ENCODE measurements at regions not wholly inside any gene's neighbourhood (a gene's known extent, or its start where the extent isn't known, plus 50 kb on each side); places are given as distances from the start of the nearest gene placed in this dataset.

DNA sequence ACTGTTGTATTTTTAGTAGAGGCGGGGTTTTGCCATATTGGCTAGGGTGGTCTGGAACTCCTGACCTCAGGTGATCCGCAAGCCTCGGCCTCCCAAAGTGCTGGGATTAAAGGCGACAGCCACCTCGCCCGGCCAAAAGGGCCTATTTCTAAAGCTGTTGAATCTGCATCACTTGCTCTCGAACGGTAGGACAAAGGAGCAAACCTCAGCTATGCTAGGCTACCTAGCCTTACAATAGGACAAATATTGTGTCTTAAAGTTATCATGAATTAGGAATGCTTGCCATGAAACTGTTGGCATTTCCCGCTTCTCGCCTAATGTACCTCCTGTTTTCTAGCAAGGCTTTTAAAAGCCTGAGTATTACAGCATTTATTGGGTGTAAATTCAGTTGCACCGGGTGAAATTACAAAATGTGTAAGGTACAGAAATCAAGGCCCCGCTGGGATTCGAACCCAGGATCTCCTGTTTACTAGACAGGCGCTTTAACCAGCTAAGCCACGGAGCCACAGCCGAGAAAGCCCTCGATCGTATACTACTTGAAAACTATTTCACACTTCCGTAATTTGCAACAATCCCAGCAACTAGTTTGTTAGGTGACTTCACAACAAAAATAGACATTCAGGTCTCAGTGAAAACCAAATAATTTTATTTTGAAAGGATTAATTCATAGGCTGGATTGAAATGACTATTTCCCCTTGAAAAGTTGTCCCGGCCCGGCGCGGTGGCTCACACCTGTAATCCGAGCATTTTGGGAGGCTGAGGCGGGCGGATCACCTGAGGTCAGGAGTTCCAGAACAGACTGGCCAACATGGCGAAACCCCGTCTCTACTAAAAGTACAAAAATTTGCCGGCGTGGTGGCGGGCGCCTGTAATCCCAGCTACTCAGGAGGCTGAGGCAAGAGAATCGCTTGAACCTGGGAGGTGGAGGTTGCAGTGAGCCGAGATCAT lies 211.6 kb upstream of the ZNF184 start (continued):
- no peak for TF ChIP-seq ASH2L (IDR thresholded peaks at IDR 0.05; ENCODE audit: insufficient read length, low read depth, low read length)
- no peak for TF ChIP-seq LCORL (IDR thresholded peaks at IDR 0.05)
- TF ChIP-seq LCORL (CRISPR knock-in tag; IDR thresholded peaks at IDR 0.05): peak; percentile 37; the same call in 1 of the 2 replicates
- TF ChIP-seq JDP2 (CRISPR knock-in tag; IDR thresholded peaks at IDR 0.05; ENCODE audit: borderline replicate concordance): no peak
- TF ChIP-seq NFYC (CRISPR knock-in tag; IDR thresholded peaks at IDR 0.05): 0 out of 2 replicates have a peak, but pooled peaks have one; percentile 16
- TF ChIP-seq ZMYM2 (CRISPR knock-in tag; IDR thresholded peaks at IDR 0.05): 0 out of 2 replicates have a peak, but pooled peaks have one; percentile 42
- TF ChIP-seq, protein P1, sequence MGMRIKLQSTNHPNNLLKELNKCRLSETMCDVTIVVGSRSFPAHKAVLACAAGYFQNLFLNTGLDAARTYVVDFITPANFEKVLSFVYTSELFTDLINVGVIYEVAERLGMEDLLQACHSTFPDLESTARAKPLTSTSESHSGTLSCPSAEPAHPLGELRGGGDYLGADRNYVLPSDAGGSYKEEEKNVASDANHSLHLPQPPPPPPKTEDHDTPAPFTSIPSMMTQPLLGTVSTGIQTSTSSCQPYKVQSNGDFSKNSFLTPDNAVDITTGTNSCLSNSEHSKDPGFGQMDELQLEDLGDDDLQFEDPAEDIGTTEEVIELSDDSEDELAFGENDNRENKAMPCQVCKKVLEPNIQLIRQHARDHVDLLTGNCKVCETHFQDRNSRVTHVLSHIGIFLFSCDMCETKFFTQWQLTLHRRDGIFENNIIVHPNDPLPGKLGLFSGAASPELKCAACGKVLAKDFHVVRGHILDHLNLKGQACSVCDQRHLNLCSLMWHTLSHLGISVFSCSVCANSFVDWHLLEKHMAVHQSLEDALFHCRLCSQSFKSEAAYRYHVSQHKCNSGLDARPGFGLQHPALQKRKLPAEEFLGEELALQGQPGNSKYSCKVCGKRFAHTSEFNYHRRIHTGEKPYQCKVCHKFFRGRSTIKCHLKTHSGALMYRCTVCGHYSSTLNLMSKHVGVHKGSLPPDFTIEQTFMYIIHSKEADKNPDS (CRISPR knock-in tag; IDR thresholded peaks at IDR 0.05): peak; percentile 96
- TF ChIP-seq SAP130 (CRISPR knock-in tag; IDR thresholded peaks at IDR 0.05; ENCODE audit: low read depth): peak; percentile 56
- 0 out of 2 replicates have a peak, but pooled peaks have one; percentile 44 for TF ChIP-seq SALL2 (CRISPR knock-in tag; IDR thresholded peaks at IDR 0.05)
- 0 out of 2 replicates have a peak, but pooled peaks have one; percentile 22 for TF ChIP-seq ZBTB7B (CRISPR knock-in tag; IDR thresholded peaks at IDR 0.05)
- TF ChIP-seq, protein P2, sequence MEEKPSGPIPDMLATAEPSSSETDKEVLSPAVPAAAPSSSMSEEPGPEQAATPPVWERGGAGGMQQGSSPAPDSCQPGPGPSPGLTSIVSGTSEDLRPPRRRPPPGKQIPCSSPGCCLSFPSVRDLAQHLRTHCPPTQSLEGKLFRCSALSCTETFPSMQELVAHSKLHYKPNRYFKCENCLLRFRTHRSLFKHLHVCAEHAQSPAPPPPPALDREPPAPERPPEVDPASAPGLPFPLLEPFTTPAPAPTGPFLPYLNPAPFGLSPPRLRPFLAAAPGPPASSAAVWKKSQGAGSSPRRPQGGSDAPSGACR (CRISPR knock-in tag; IDR thresholded peaks at IDR 0.05): peak; percentile 67; the same call in 1 of the 2 replicates
- no peak for TF ChIP-seq NONO (IDR thresholded peaks at IDR 0.05)
- peak; percentile 65; the same call in 1 of the 2 replicates for TF ChIP-seq NONO (CRISPR knock-in tag; conservative IDR thresholded peaks at IDR 0.05)
- TF ChIP-seq, protein P3, sequence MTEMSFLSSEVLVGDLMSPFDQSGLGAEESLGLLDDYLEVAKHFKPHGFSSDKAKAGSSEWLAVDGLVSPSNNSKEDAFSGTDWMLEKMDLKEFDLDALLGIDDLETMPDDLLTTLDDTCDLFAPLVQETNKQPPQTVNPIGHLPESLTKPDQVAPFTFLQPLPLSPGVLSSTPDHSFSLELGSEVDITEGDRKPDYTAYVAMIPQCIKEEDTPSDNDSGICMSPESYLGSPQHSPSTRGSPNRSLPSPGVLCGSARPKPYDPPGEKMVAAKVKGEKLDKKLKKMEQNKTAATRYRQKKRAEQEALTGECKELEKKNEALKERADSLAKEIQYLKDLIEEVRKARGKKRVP (CRISPR knock-in tag; IDR thresholded peaks at IDR 0.05): peak in 1 of 2 experiments; percentile 69; a peak in 1 of 4 replicates
- TF ChIP-seq, protein P4, sequence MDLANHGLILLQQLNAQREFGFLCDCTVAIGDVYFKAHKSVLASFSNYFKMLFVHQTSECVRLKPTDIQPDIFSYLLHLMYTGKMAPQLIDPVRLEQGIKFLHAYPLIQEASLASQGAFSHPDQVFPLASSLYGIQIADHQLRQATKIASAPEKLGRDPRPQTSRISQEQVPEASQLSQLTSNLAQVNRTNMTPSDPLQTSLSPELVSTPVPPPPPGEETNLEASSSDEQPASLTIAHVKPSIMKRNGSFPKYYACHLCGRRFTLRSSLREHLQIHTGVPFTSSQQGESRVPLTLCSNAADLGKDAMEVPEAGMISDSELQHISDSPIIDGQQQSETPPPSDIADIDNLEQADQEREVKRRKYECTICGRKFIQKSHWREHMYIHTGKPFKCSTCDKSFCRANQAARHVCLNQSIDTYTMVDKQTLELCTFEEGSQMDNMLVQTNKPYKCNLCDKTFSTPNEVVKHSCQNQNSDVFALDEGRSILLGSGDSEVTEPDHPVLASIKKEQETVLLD (CRISPR knock-in tag; IDR thresholded peaks at IDR 0.05; ENCODE audit: low read depth): 0 out of 2 replicates have a peak, but pooled peaks have one; percentile 56
- TF ChIP-seq, protein P5, sequence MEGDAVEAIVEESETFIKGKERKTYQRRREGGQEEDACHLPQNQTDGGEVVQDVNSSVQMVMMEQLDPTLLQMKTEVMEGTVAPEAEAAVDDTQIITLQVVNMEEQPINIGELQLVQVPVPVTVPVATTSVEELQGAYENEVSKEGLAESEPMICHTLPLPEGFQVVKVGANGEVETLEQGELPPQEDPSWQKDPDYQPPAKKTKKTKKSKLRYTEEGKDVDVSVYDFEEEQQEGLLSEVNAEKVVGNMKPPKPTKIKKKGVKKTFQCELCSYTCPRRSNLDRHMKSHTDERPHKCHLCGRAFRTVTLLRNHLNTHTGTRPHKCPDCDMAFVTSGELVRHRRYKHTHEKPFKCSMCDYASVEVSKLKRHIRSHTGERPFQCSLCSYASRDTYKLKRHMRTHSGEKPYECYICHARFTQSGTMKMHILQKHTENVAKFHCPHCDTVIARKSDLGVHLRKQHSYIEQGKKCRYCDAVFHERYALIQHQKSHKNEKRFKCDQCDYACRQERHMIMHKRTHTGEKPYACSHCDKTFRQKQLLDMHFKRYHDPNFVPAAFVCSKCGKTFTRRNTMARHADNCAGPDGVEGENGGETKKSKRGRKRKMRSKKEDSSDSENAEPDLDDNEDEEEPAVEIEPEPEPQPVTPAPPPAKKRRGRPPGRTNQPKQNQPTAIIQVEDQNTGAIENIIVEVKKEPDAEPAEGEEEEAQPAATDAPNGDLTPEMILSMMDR (CRISPR knock-in tag; IDR thresholded peaks at IDR 0.05): no peak
- TF ChIP-seq KMT2B (CRISPR knock-in tag; IDR thresholded peaks at IDR 0.05): 0 out of 2 replicates have a peak, but pooled peaks have one; percentile 57
- TF ChIP-seq MIXL1 (CRISPR knock-in tag; IDR thresholded peaks at IDR 0.05): peak; percentile 54; the same call in 1 of the 2 replicates
- TF ChIP-seq ZNF24 (IDR thresholded peaks at IDR 0.05): peak; percentile 99
- peak; percentile 78 for TF ChIP-seq RXRB (CRISPR knock-in tag; IDR thresholded peaks at IDR 0.05; ENCODE audit: borderline replicate concordance)
- peak; percentile 61 for TF ChIP-seq HDAC2 (CRISPR knock-in tag; IDR thresholded peaks at IDR 0.05)
- TF ChIP-seq ZFP37 (CRISPR knock-in tag; IDR thresholded peaks at IDR 0.05; ENCODE audit: borderline replicate concordance): 0 out of 2 replicates have a peak, but pooled peaks have one; percentile 12
- TF ChIP-seq ARNT2 (CRISPR knock-in tag; IDR thresholded peaks at IDR 0.05; ENCODE audit: low read depth): peak; percentile 63

Data from HepG2 (cell line).